IPS DF 19.7 (cell line): ENCODE measurements at regions not wholly inside any gene's neighbourhood (a gene's known extent, or its start where the extent isn't known, plus 50 kb on each side); places are given as distances from the start of the nearest gene placed in this dataset.
"Not testable (repeated sequence)": the region's sequence is repeated elsewhere in the genome, so short reads cannot be mapped to it uniquely, and the experiment has no call there.

ENCODE experiments used
- DNase-seq: peaks from one replicate; pipeline ENCODE4 v3.0.0-alpha.2; 2013; ENCODE audit warnings: low read depth, low spot score

GRCh38 chrX:110965409-110966090 lies 130.4 kb upstream of the PAK3 start:
- DNase-seq = no peak

- DNase-seq = peak; percentile 12
These were observed 131.2 kb upstream of the PAK3 start for GRCh38 chrX:110964786-110965185.

GRCh38 chrX:110962451-110962850 lies 133.5 kb upstream of the PAK3 start:
- no peak for DNase-seq

- DNase-seq = no peak
These were observed 140.3 kb upstream of the PAK3 start for GRCh38 chrX:110955706-110956105.

GRCh38 chrX:110954428-110955100 lies 141.4 kb upstream of the PAK3 start:
- no peak for DNase-seq

GRCh38 chrX:110951472-110952269 lies 144.3 kb upstream of the PAK3 start:
- DNase-seq = no peak

- no peak for DNase-seq
These were observed 149.4 kb upstream of the CHRDL1 start for GRCh38 chrX:110944751-110945675.

GRCh38 chrX:110944311-110944750 lies 148.7 kb upstream of the CHRDL1 start:
- DNase-seq = no peak

GRCh38 chrX:110941906-110942305 lies 146.3 kb upstream of the CHRDL1 start:
- no peak for DNase-seq

GRCh38 chrX:110938977-110939732 lies 143.5 kb upstream of the CHRDL1 start:
- DNase-seq = no peak

GRCh38 chrX:110924871-110925270 lies 129.3 kb upstream of the CHRDL1 start:
- DNase-seq = no peak

GRCh38 chrX:110920991-110921390 lies 125.4 kb upstream of the CHRDL1 start:
- no peak for DNase-seq

- no peak for DNase-seq
These were observed 120.0 kb upstream of the CHRDL1 start for GRCh38 chrX:110915570-110915969.

- no peak for DNase-seq
These were observed 119.5 kb upstream of the CHRDL1 start for GRCh38 chrX:110915111-110915510.

GRCh38 chrX:110914281-110914680 lies 118.7 kb upstream of the CHRDL1 start:
- no peak for DNase-seq

- not testable (repeated sequence) for DNase-seq
These were observed 109.1 kb upstream of the CHRDL1 start for GRCh38 chrX:110904747-110905146.

- DNase-seq = no peak
These were observed 86.4 kb upstream of the CHRDL1 start for GRCh38 chrX:110881971-110882370.

- DNase-seq = no peak
These were observed 81.7 kb upstream of the CHRDL1 start for GRCh38 chrX:110877326-110877725.

GRCh38 chrX:110871839-110872238 lies 76.2 kb upstream of the CHRDL1 start:
- no peak for DNase-seq

GRCh38 chrX:110866421-110866820 lies 70.8 kb upstream of the CHRDL1 start:
- DNase-seq = no peak

GRCh38 chrX:110863883-110864282 lies 68.3 kb upstream of the CHRDL1 start:
- no peak for DNase-seq
